IMR-90 (cell line): ENCODE measurements at regions not wholly inside any gene's neighbourhood (a gene's known extent, or its start where the extent isn't known, plus 50 kb on each side); places are given as distances from the start of the nearest gene placed in this dataset.

ENCODE experiments used
- ATAC-seq: fragments of 200-7000 bp; cut with Tn5 transposase; 2 replicates; pipeline ENCODE4 v1.9.1; 2020; ENCODE audit warnings: low read depth, mild to moderate bottlenecking, moderate library complexity
- BruUV-seq: library from RNA; stranded (reverse); fragments of 400-500 nt; replicated peaks from 2 replicates; lab custom pipeline; 2021; lab: Mats Ljungman, UMichigan
- CTCF ChIA-PET: fragments of 300-600 bp; formaldehyde crosslinking; extraction: SDS; loops from one replicate; lab custom pipeline; 2021; ENCODE audit warnings: antibody characterized with exemption; lab: Yijun Ruan, JAX
- POLR2A ChIA-PET: fragments of 300-600 bp; sonication (Branson Sonifier 250); formaldehyde crosslinking; loops from one replicate; lab custom pipeline; 2022; ENCODE audit warnings: antibody characterized with exemption; ENCODE audit not compliant: unreplicated experiment; lab: Charles Lee
- DNase-seq: peaks from one replicate; pipeline ENCODE4 v3.0.0; 2013
- H2AFZ ChIP-seq: replicated peaks from 2 replicates; pipeline ENCODE3; 2013; ENCODE audit warnings: low read length, mild to moderate bottlenecking; ENCODE audit not compliant: poor library complexity
- H2AK5ac ChIP-seq: 2 replicates; pipeline ENCODE4 v1.6.1; 2013; ENCODE audit warnings: low read depth, low read length, inconsistent platforms
- H2AK9ac ChIP-seq: replicated peaks from 2 replicates; pipeline ENCODE3; 2013; ENCODE audit warnings: mild to moderate bottlenecking, low read depth, low read length, moderate library complexity; ENCODE audit not compliant: poor library complexity
- H2BK120ac ChIP-seq: 2 replicates; pipeline ENCODE4 v1.6.1; 2013; ENCODE audit warnings: low read depth, low read length, inconsistent platforms
- H2BK15ac ChIP-seq: 3 replicates; pipeline ENCODE4 v1.6.1; 2013; ENCODE audit warnings: low read depth, low read length, inconsistent platforms
- H2BK20ac ChIP-seq: 2 replicates; pipeline ENCODE4 v1.6.1; 2013; ENCODE audit warnings: low read depth, mild to moderate bottlenecking, inconsistent platforms, low read length, moderate library complexity
- H2BK5ac ChIP-seq: 2 replicates; pipeline ENCODE4 v1.6.1; 2013; ENCODE audit warnings: mild to moderate bottlenecking, low read depth, low read length, inconsistent platforms; ENCODE audit not compliant: poor library complexity, severe bottlenecking
- H3K14ac ChIP-seq: replicated peaks from 2 replicates; pipeline ENCODE4 v1.6.1; 2013; ENCODE audit warnings: low read depth, low read length, inconsistent platforms
- H3K18ac ChIP-seq: 2 replicates; pipeline ENCODE4 v1.6.1; 2013; ENCODE audit warnings: low read depth, low read length, control low read depth
- H3K23ac ChIP-seq: 2 replicates; pipeline ENCODE4 v1.6.1; 2013; ENCODE audit warnings: low read depth, low read length, inconsistent platforms
- H3K27ac ChIP-seq: 2 replicates; pipeline ENCODE4 v1.5.1; 2013; ENCODE audit warnings: mild to moderate bottlenecking, control low read depth, low read length; ENCODE audit not compliant: insufficient read depth
- H3K27me3 ChIP-seq: 2 replicates; pipeline ENCODE4 v1.6.1; 2013; ENCODE audit warnings: low read length; ENCODE audit not compliant: control insufficient read depth, insufficient read depth
- H3K36me3 ChIP-seq: 2 replicates; pipeline ENCODE4 v1.6.1; 2013; ENCODE audit warnings: low read length, mixed read lengths; ENCODE audit not compliant: control insufficient read depth, insufficient read depth
- H3K4ac ChIP-seq: 2 replicates; pipeline ENCODE4 v1.6.1; 2013; ENCODE audit warnings: low read depth, low read length, inconsistent platforms
- H3K4me1 ChIP-seq: 2 replicates; pipeline ENCODE4 v1.6.1; 2013; ENCODE audit warnings: low read length, mixed read lengths; ENCODE audit not compliant: control insufficient read depth, insufficient read depth
- H3K4me2 ChIP-seq: 2 replicates; pipeline ENCODE4 v1.6.1; 2013; ENCODE audit warnings: low read depth, mild to moderate bottlenecking, control low read depth, low read length, moderate library complexity
- H3K4me3 ChIP-seq: 2 replicates; pipeline ENCODE4 v1.5.1; 2013; ENCODE audit warnings: low read depth, mild to moderate bottlenecking, control low read depth, low read length, moderate library complexity; ENCODE audit not compliant: insufficient read depth
- H3K56ac ChIP-seq: 2 replicates; pipeline ENCODE4 v1.6.1; 2013; ENCODE audit warnings: low read length, inconsistent platforms; ENCODE audit not compliant: insufficient read depth; ENCODE audit errors: extremely low read depth
- H3K79me1 ChIP-seq, 2 experiments: 2 replicates each; pipeline ENCODE4 v1.6.1; 2013; ENCODE audit warnings: low read length in 2 of 2, inconsistent platforms in 1 of 2, low read depth in 1 of 2
- H3K9ac ChIP-seq: 2 replicates; pipeline ENCODE4 v1.6.1; 2013; ENCODE audit warnings: low read depth, low read length, control low read depth
- H3K9me1 ChIP-seq: 2 replicates; pipeline ENCODE4 v1.6.1; 2013; ENCODE audit warnings: low read length, inconsistent platforms; ENCODE audit not compliant: insufficient read depth
- H3K9me3 ChIP-seq: 2 replicates; pipeline ENCODE4 v1.6.1; 2013; ENCODE audit warnings: low read length; ENCODE audit not compliant: control insufficient read depth, insufficient read depth
- H4K20me1 ChIP-seq: 2 replicates; pipeline ENCODE4 v1.6.1; 2013; ENCODE audit warnings: low read length, inconsistent platforms; ENCODE audit not compliant: insufficient read depth
- H4K5ac ChIP-seq: 2 replicates; pipeline ENCODE4 v1.6.1; 2013; ENCODE audit warnings: mild to moderate bottlenecking, low read depth, low read length, control low read depth
- H4K8ac ChIP-seq, 2 experiments: 2 replicates each; pipeline ENCODE4 v1.6.1; 2013; ENCODE audit warnings: low read depth in 2 of 2, low read length in 2 of 2, control low read depth in 1 of 2, inconsistent platforms in 1 of 2
- H4K91ac ChIP-seq: 2 replicates; pipeline ENCODE4 v1.6.1; 2013; ENCODE audit warnings: low read depth, low read length, inconsistent platforms; ENCODE audit not compliant: insufficient read depth
- BHLHE40 ChIP-seq: fragments of 150-350 bp; IDR thresholded peaks from 2 replicates; pipeline ENCODE4 v1.6.1; 2016; ENCODE audit warnings: mild to moderate bottlenecking, low read depth, low read length
- CEBPB ChIP-seq: IDR thresholded peaks from 2 replicates; pipeline ENCODE4 v1.6.1; 2012; ENCODE audit warnings: low read depth, low read length, improper control_type of control experiment
- CHD1 ChIP-seq: IDR thresholded peaks from 2 replicates; pipeline ENCODE4 v1.6.1; 2012; ENCODE audit warnings: low read depth, low read length, improper control_type of control experiment
- CTCF ChIP-seq: conservative IDR thresholded peaks from 2 replicates; pipeline ENCODE4 v1.5.1; 2012; ENCODE audit warnings: mild to moderate bottlenecking, low read depth, low read length, improper control_type of control experiment
- ELK1 ChIP-seq: fragments of 150-350 bp; IDR thresholded peaks from 2 replicates; pipeline ENCODE4 v1.6.1; 2016; ENCODE audit warnings: low read depth, mild to moderate bottlenecking, low read length, moderate library complexity, borderline replicate concordance
- FOS ChIP-seq: fragments of 150-350 bp; IDR thresholded peaks from 2 replicates; pipeline ENCODE4 v1.6.1; 2016; ENCODE audit warnings: low read depth, low read length
- MAFK ChIP-seq: IDR thresholded peaks from 2 replicates; pipeline ENCODE4 v1.6.1; 2012; ENCODE audit warnings: low read depth, low read length, improper control_type of control experiment
- MAZ ChIP-seq: IDR thresholded peaks from 2 replicates; pipeline ENCODE4 v1.6.1; 2012; ENCODE audit warnings: low read depth, mild to moderate bottlenecking, low read length, improper control_type of control experiment, moderate library complexity, borderline replicate concordance
- MXI1 ChIP-seq: IDR thresholded peaks from 2 replicates; pipeline ENCODE4 v1.6.1; 2012; ENCODE audit warnings: low read depth, mild to moderate bottlenecking, low read length, moderate library complexity, borderline replicate concordance
- NFE2L2 ChIP-seq: fragments of 150-350 bp; IDR thresholded peaks from 2 replicates; pipeline ENCODE4 v1.6.1; 2016; ENCODE audit warnings: low read depth, mild to moderate bottlenecking, low read length
- POLR2A ChIP-seq: IDR thresholded peaks from 2 replicates; pipeline ENCODE4 v1.6.1; 2012; ENCODE audit warnings: mild to moderate bottlenecking, low read depth, low read length
- RAD21 ChIP-seq: IDR thresholded peaks from 2 replicates; pipeline ENCODE4 v1.6.1; 2012; ENCODE audit warnings: low read length, improper control_type of control experiment
- RCOR1 ChIP-seq: IDR thresholded peaks from 2 replicates; pipeline ENCODE4 v1.6.1; 2012; ENCODE audit warnings: mild to moderate bottlenecking, low read length, improper control_type of control experiment; ENCODE audit not compliant: insufficient replicate concordance
- RFX5 ChIP-seq: IDR thresholded peaks from 2 replicates; pipeline ENCODE4 v1.8.0; 2012; ENCODE audit warnings: low read depth, mild to moderate bottlenecking, low read length, moderate library complexity
- SMC3 ChIP-seq: fragments of 150-350 bp; IDR thresholded peaks from 2 replicates; pipeline ENCODE4 v1.6.1; 2016; ENCODE audit warnings: low read depth, mild to moderate bottlenecking, antibody characterized with exemption, low read length, moderate library complexity
- USF2 ChIP-seq: fragments of 150-350 bp; IDR thresholded peaks from 2 replicates; pipeline ENCODE4 v1.6.1; 2017; ENCODE audit warnings: mild to moderate bottlenecking, antibody characterized with exemption, low read length, low read depth
- WGBS, 2 experiments: methylation state at CpG; one replicate each; pipeline versions ENCODE4 v1.1.5 to v1.1.7; 2013; ENCODE audit warnings: missing lambda C conversion rate in 2 of 2; ENCODE audit not compliant: insufficient read length in 1 of 2; ENCODE audit errors: extremely low coverage in 2 of 2; 5-methylcytosine and 5-hydroxymethylcytosine counted together
- dilution Hi-C: fragments of 300-500 bp; cut with HindIII; formaldehyde crosslinking; loops from one replicate; pipeline ENCODE4 v1.14.3; 2018; ENCODE audit warnings: low sequenced_read_pairs; ENCODE audit not compliant: unreplicated experiment
- in situ Hi-C: fragments of 300-500 bp; cut with MboI; formaldehyde crosslinking; loops from 3 replicates; pipeline ENCODE4 v1.14.3; 2019; ENCODE audit warnings: low sequenced_read_pairs, inconsistent platforms, mixed read lengths
- intact Hi-C: fragments of 100-400 bp; cut with micrococcal nuclease; formaldehyde crosslinking; loops from 2 replicates; pipeline ENCODE4 v1.10.0; 2022

GRCh38 chr6:98287876-98288275 lies 546.5 kb upstream of the POU3F2 start:
- TF ChIP-seq POLR2A (no peak), CEBPB (no peak), MAFK (no peak), RAD21 (no peak), BHLHE40 (no peak), MAZ (no peak), ELK1 (no peak), FOS (no peak), NFE2L2 (no peak), SMC3 (no peak), RFX5 (no peak), CHD1 (no peak), RCOR1 (no peak), CTCF (no peak), MXI1 (no peak), USF2 (no peak)
- H4K91ac ChIP-seq = no peak overlapping the region
- no peak overlapping the region for H2BK5ac ChIP-seq
- no peaks in the 10 kb centered on the region for H3K9me3 ChIP-seq
- no TSS peak for BruUV-seq
- H2BK20ac ChIP-seq = no peak overlapping the region
- no peaks in the 10 kb centered on the region for H3K36me3 ChIP-seq
- H3K27ac ChIP-seq = no peak overlapping the region
- no peaks in the 10 kb centered on the region for H4K20me1 ChIP-seq
- WGBS, 2 experiments = 20% methylated on average over 1 of the region's 3 CpGs; no CpG with 5 or more reads in 1 of the 2 experiments
- CTCF ChIA-PET = no interaction called here
- H3K27me3 ChIP-seq = no peaks in the 10 kb centered on the region
- dilution Hi-C loops (no loop called here), intact Hi-C loops (no loop called here), in situ Hi-C loops (no loop called here)
- H3K79me1 ChIP-seq = no peaks in the 10 kb centered on the region
- H3K9me1 ChIP-seq = no peaks in the 10 kb centered on the region
- no peak overlapping the region for H4K8ac ChIP-seq
- no peak overlapping the region for H2BK120ac ChIP-seq
- no peak overlapping the region for H3K18ac ChIP-seq
- DNase-seq (no peak), ATAC-seq (no peak)
- POLR2A ChIA-PET = no interaction called here
- H3K4me2 ChIP-seq = no peak overlapping the region
- no peak overlapping the region for H2AFZ ChIP-seq
- no peak overlapping the region for H3K23ac ChIP-seq
- no peak overlapping the region for H4K5ac ChIP-seq
- H3K56ac ChIP-seq = no peak overlapping the region
- no peak overlapping the region for H3K4ac ChIP-seq
- no peak overlapping the region for H3K14ac ChIP-seq
- no peaks in the 10 kb centered on the region for H3K4me1 ChIP-seq
- H3K9ac ChIP-seq = no peak overlapping the region
- H2AK5ac ChIP-seq = no peak overlapping the region
- H2AK9ac ChIP-seq = no peak overlapping the region
- no peak overlapping the region for H2BK15ac ChIP-seq
- no peak overlapping the region for H3K4me3 ChIP-seq
